GM23248 (cell line): ENCODE measurements at regions not wholly inside any gene's neighbourhood (a gene's known extent, or its start where the extent isn't known, plus 50 kb on each side); places are given as distances from the start of the nearest gene placed in this dataset.

Experiments
- EZH2 ChIP-seq: fragments of 200-600 bp; sonication (generic); IDR thresholded peaks from 2 replicates; pipeline ENCODE4 v1.6.1; 2018; ENCODE audit warnings: antibody characterized with exemption, mild to moderate bottlenecking; ENCODE audit not compliant: insufficient read depth, poor library complexity, severe bottlenecking
- EZH2phosphoT487 ChIP-seq: fragments of 200-600 bp; sonication (generic); IDR thresholded peaks from 2 replicates; pipeline ENCODE4 v1.6.1; 2018; ENCODE audit warnings: antibody characterized with exemption, moderate library complexity, mild to moderate bottlenecking, low read depth; ENCODE audit not compliant: insufficient read depth

DNA sequence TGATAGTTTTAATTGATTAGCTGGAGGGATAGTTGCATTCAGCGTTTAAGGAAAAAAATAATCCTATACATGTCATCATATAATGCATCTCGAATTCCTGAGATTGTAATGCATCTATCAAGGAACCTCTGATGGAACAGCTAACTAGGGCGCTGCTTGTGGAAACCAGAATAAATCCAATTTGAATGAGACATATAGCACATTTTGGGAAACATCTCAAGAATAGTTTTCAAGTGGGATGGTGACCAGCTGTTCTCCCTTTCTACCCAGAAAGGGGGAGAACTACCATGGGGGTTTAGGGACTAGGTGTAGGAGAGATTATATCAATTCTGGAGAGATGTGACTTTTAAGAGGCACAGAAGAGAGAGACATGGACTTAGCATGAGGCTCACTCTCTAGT lies 319.3 kb upstream of the BRINP1 start:
- TF ChIP-seq EZH2, result no peak
- no peak for TF ChIP-seq EZH2phosphoT487
